ENCODE measurements at regions not wholly inside any gene's neighbourhood (a gene's known extent, or its start where the extent isn't known, plus 50 kb on each side); places are given as distances from the start of the nearest gene placed in this dataset.

DNA sequence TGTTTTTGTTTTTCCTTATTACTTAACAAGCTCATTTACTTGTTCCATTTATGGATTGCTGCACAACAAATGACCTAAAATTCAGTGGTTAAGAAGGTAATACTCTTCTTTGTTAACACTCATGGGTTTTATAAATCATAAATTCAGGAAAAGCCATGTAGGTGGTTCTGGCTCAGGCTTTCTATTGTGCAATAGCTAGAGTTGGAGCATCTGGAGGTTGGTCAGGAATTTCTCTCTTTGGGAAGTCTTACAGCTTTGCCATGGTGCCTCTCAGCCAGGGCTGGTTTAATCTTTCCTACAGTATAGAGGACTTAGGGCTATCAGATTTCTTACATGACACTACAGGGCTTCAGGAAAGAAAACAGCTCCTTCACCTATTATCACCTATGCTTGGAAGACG is 1677.1 kb downstream of the KCNT2 start:
- TF ChIP-seq EZH2 (IDR thresholded peaks at IDR 0.05; ENCODE audit: borderline replicate concordance, low read length) = no peak
- TF ChIP-seq, protein P1, sequence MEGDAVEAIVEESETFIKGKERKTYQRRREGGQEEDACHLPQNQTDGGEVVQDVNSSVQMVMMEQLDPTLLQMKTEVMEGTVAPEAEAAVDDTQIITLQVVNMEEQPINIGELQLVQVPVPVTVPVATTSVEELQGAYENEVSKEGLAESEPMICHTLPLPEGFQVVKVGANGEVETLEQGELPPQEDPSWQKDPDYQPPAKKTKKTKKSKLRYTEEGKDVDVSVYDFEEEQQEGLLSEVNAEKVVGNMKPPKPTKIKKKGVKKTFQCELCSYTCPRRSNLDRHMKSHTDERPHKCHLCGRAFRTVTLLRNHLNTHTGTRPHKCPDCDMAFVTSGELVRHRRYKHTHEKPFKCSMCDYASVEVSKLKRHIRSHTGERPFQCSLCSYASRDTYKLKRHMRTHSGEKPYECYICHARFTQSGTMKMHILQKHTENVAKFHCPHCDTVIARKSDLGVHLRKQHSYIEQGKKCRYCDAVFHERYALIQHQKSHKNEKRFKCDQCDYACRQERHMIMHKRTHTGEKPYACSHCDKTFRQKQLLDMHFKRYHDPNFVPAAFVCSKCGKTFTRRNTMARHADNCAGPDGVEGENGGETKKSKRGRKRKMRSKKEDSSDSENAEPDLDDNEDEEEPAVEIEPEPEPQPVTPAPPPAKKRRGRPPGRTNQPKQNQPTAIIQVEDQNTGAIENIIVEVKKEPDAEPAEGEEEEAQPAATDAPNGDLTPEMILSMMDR (IDR thresholded peaks at IDR 0.05; ENCODE audit: low read length) = no peak
